A549 (cell line): ENCODE measurements at regions not wholly inside any gene's neighbourhood (a gene's known extent, or its start where the extent isn't known, plus 50 kb on each side); places are given as distances from the start of the nearest gene placed in this dataset.

Source experiments
- BHLHE40 ChIP-seq: IDR thresholded peaks from 2 replicates; pipeline ENCODE4 v1.6.1; 2012; ENCODE audit warnings: low read depth, low read length, inconsistent platforms
- CEBPB ChIP-seq, 2 experiments: fragments of >200 bp in 1 of 2; sonication (Bioruptor Twin) in 1 of 2; formaldehyde crosslinking in 1 of 2; IDR thresholded peaks; 2 replicates each; pipeline ENCODE4 v1.6.1; 2012 to 2016
- EP300 ChIP-seq, 2 experiments: fragments of >200 bp; sonication (Bioruptor Twin); formaldehyde crosslinking; IDR thresholded peaks; 2 replicates in 1 of 2; 3 replicates in 1 of 2; pipeline ENCODE4 v1.6.1; 2016 to 2017
- HOXA7 ChIP-seq: fragments of 250-450 bp; sonication (Bioruptor Pico); IDR thresholded peaks from 2 replicates; pipeline ENCODE4 v1.5.0; 2020; ENCODE audit warnings: mild to moderate bottlenecking, moderate library complexity
- KDM1A ChIP-seq: fragments of 200-600 bp; sonication (generic); IDR thresholded peaks from 2 replicates; pipeline ENCODE4 v1.6.1; 2016; ENCODE audit warnings: low read depth, mild to moderate bottlenecking
- NR3C1 ChIP-seq: fragments of >200 bp; sonication (Bioruptor Twin); formaldehyde crosslinking; IDR thresholded peaks from 3 replicates; pipeline ENCODE4 v1.6.1; 2017
- POLR2A ChIP-seq: IDR thresholded peaks from 2 replicates; pipeline ENCODE4 v1.6.1; 2012; ENCODE audit warnings: mild to moderate bottlenecking, low read length
- RAD21 ChIP-seq, 2 experiments: fragments of >200 bp in 1 of 2; sonication (Bioruptor Twin) in 1 of 2; formaldehyde crosslinking in 1 of 2; IDR thresholded peaks in 1 of 2; conservative IDR thresholded peaks in 1 of 2; 2 replicates in 1 of 2; 3 replicates in 1 of 2; pipeline ENCODE4 v1.6.1; 2012 to 2018; ENCODE audit warnings: inconsistent platforms in 1 of 2
- TF ChIP-seq, protein P1 (sequence below): fragments of >200 bp; sonication (Bioruptor Twin); formaldehyde crosslinking; IDR thresholded peaks from 3 replicates; pipeline ENCODE4 v1.5.1; 2016
- TF ChIP-seq, protein P2 (sequence below): fragments of 150-350 bp; IDR thresholded peaks from 2 replicates; pipeline ENCODE4 v1.6.1; 2014; ENCODE audit warnings: low read depth, mild to moderate bottlenecking, low read length
- TF ChIP-seq, protein P3 (sequence below): fragments of 450-650 bp; IDR thresholded peaks from 2 replicates; pipeline ENCODE4 v1.6.1; 2014; ENCODE audit warnings: antibody characterized with exemption

GRCh38 chr10:54983255-54983654 lies 182.2 kb upstream of the PCDH15 start:
- TF ChIP-seq EP300 (IDR thresholded peaks at IDR 0.05) (no peak), RAD21 (conservative IDR thresholded peaks at IDR 0.05 in 1 of 2, IDR thresholded peaks at IDR 0.05 in 1 of 2) (no peak), POLR2A (no peak), KDM1A (no peak), CEBPB (IDR thresholded peaks at IDR 0.05) (no peak), HOXA7 (CRISPR knock-in tag) (no peak), BHLHE40 (no peak), NR3C1 (no peak)
- TF ChIP-seq, protein P1, sequence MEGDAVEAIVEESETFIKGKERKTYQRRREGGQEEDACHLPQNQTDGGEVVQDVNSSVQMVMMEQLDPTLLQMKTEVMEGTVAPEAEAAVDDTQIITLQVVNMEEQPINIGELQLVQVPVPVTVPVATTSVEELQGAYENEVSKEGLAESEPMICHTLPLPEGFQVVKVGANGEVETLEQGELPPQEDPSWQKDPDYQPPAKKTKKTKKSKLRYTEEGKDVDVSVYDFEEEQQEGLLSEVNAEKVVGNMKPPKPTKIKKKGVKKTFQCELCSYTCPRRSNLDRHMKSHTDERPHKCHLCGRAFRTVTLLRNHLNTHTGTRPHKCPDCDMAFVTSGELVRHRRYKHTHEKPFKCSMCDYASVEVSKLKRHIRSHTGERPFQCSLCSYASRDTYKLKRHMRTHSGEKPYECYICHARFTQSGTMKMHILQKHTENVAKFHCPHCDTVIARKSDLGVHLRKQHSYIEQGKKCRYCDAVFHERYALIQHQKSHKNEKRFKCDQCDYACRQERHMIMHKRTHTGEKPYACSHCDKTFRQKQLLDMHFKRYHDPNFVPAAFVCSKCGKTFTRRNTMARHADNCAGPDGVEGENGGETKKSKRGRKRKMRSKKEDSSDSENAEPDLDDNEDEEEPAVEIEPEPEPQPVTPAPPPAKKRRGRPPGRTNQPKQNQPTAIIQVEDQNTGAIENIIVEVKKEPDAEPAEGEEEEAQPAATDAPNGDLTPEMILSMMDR = no peak
- TF ChIP-seq, protein P2, sequence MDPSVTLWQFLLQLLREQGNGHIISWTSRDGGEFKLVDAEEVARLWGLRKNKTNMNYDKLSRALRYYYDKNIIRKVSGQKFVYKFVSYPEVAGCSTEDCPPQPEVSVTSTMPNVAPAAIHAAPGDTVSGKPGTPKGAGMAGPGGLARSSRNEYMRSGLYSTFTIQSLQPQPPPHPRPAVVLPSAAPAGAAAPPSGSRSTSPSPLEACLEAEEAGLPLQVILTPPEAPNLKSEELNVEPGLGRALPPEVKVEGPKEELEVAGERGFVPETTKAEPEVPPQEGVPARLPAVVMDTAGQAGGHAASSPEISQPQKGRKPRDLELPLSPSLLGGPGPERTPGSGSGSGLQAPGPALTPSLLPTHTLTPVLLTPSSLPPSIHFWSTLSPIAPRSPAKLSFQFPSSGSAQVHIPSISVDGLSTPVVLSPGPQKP = no peak
- TF ChIP-seq, protein P3, sequence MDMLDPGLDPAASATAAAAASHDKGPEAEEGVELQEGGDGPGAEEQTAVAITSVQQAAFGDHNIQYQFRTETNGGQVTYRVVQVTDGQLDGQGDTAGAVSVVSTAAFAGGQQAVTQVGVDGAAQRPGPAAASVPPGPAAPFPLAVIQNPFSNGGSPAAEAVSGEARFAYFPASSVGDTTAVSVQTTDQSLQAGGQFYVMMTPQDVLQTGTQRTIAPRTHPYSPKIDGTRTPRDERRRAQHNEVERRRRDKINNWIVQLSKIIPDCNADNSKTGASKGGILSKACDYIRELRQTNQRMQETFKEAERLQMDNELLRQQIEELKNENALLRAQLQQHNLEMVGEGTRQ = no peak
